Adrenal gland (tissue), 9 donors: ENCODE measurements at regions not wholly inside any gene's neighbourhood (a gene's known extent, or its start where the extent isn't known, plus 50 kb on each side); places are given as distances from the start of the nearest gene placed in this dataset.
A peak's percentile ranks its signal among the peaks of the same experiment; 100 is the strongest.

Experiments
- DNase-seq, 7 donors: peaks; one replicate each; pipeline ENCODE4 v3.0.0-alpha.2; 2019 to 2020
- H3K27ac ChIP-seq, 5 donors: fragments of 200-600 bp; sonication (generic) in 4 of 5; 1 replicate in 3 of 5; 2 replicates in 2 of 5; pipeline versions ENCODE4 v1.5.1 to v1.8.0; 2016 to 2020; ENCODE audit warnings: mild to moderate bottlenecking in 1 of 5
- H3K27me3 ChIP-seq: fragments of 200-600 bp; 2 replicates; pipeline ENCODE4 v1.8.0; 2021
- H3K36me3 ChIP-seq, 2 donors: fragments of 200-600 bp; replicated peaks in 1 of 2; 1 replicate in 1 of 2; 2 replicates in 1 of 2; pipeline versions ENCODE4 v1.5.1 to v1.8.0; 2018 to 2022
- H3K4me1 ChIP-seq, 2 donors: fragments of 200-600 bp; replicated peaks in 1 of 2; 1 replicate in 1 of 2; 2 replicates in 1 of 2; pipeline versions ENCODE4 v1.5.1 to v1.8.0; 2018 to 2021
- H3K4me3 ChIP-seq, 4 donors: fragments of 200-600 bp; sonication (generic) in 3 of 4; one replicate each; pipeline ENCODE4 v1.5.1; 2016 to 2018
- H3K9me3 ChIP-seq, 3 donors: fragments of 200-600 bp; sonication (generic) in 1 of 3; replicated peaks in 1 of 3; 1 replicate in 2 of 3; 2 replicates in 1 of 3; pipeline versions ENCODE4 v1.5.1 to v1.8.0; 2016 to 2021
- POLR2A ChIP-seq, 2 donors: fragments of 450-650 bp; IDR thresholded peaks; one replicate each; pipeline ENCODE4 v1.6.1; 2017; ENCODE audit warnings: antibody characterized with exemption in 2 of 2, mild to moderate bottlenecking in 2 of 2, moderate library complexity in 1 of 2
- WGBS, 4 donors: extraction: QIAGEN DNeasy Blood & Tissue Kit in 2 of 4; methylation state at CpG; one replicate each; pipeline versions ENCODE4 v1.1.5 to v1.1.7; 2013 to 2017; 5-methylcytosine and 5-hydroxymethylcytosine counted together
- intact Hi-C, 2 donors: fragments of 100-400 bp; cut with DNase I; formaldehyde crosslinking; loops; one replicate each; pipeline versions ENCODE4 v1.14.1 to v1.15.0; 2022 to 2023
- TF ChIP-seq, protein P1 (sequence below), 6 experiments: fragments of 450-650 bp in 4 of 6; fragments of 200-600 bp in 2 of 6; sonication (generic) in 1 of 6; IDR thresholded peaks; 1 replicate in 5 of 6; 2 replicates in 1 of 6; pipeline versions ENCODE4 v1.5.1 to v1.8.0; 2016 to 2021; ENCODE audit warnings: antibody characterized with exemption in 6 of 6, mild to moderate bottlenecking in 2 of 6, moderate library complexity in 1 of 6
- donor health status: healthy with polysubstance abuse.
- donor health status: Bipolar disorder and iron deficiency.
- donor health status: DM: yes; HTN: yes; CAD: no.
- donor health status: DM: no; HTN: no; CAD: no.
- donor health status: DM: no; HTN: no; CAD: no.

- intact Hi-C loops: no loop called here
- H3K36me3 ChIP-seq: no peaks in the 10 kb centered on the region
- DNase-seq: no peak
- TF ChIP-seq POLR2A (IDR thresholded peaks at IDR 0.05): no peak
- TF ChIP-seq, protein P1, sequence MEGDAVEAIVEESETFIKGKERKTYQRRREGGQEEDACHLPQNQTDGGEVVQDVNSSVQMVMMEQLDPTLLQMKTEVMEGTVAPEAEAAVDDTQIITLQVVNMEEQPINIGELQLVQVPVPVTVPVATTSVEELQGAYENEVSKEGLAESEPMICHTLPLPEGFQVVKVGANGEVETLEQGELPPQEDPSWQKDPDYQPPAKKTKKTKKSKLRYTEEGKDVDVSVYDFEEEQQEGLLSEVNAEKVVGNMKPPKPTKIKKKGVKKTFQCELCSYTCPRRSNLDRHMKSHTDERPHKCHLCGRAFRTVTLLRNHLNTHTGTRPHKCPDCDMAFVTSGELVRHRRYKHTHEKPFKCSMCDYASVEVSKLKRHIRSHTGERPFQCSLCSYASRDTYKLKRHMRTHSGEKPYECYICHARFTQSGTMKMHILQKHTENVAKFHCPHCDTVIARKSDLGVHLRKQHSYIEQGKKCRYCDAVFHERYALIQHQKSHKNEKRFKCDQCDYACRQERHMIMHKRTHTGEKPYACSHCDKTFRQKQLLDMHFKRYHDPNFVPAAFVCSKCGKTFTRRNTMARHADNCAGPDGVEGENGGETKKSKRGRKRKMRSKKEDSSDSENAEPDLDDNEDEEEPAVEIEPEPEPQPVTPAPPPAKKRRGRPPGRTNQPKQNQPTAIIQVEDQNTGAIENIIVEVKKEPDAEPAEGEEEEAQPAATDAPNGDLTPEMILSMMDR (IDR thresholded peaks at IDR 0.05): no peak
- no peak overlapping the region for H3K27ac ChIP-seq
- WGBS, 4 donors: 61 to 77% (median 69%) methylated on average over 1 of the region's 1 CpG
- no peaks in the 10 kb centered on the region for H3K9me3 ChIP-seq
- H3K4me1 ChIP-seq: no peaks in the 10 kb centered on the region
- no peaks in the 10 kb centered on the region for H3K27me3 ChIP-seq
- H3K4me3 ChIP-seq: no peak overlapping the region
Measured at GRCh38 chr4:156553659-156554058, 417.9 kb downstream of the PDGFC start.

DNA sequence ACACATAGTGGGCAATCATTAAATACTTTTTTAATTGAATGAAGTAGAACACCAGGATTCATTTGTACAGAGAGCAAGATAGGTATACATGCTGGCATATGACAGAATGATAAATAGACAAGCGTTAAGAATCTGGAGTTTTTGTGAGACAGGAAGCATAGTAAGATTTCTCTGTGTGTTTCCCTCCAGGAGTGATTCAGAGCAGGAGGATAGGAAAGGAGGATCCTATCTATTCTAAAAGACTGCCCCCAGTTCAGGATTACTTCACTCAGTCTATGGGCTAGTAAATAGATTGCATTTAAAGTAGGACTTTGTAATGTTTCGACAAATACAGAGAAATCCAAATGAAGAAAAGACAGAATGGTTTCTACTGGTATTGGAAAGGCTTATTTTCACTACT is 423.7 kb downstream of the PDGFC start:
- TF ChIP-seq, protein P1 (IDR thresholded peaks at IDR 0.05): no peak
- TF ChIP-seq POLR2A (IDR thresholded peaks at IDR 0.05): no peak

DNA sequence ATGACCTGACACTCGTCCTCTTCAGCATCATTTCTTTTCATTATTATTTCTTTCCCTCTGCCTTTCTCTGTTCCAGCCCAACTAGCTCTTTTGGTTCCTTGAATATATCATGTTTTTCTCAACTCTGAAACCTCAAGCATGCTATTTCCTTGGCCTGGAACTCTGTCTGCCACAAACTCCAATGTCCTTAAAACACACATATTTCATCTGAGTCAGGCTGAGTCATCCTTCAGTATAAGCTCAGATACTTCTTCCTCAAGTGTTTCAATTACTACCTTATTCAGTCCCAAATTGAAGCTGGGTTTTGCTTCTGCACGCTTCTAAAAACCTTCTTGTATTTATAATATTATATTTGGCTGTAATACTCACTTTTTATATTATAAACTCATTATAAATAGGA is 424.2 kb downstream of the PDGFC start:
- no peak for TF ChIP-seq POLR2A (IDR thresholded peaks at IDR 0.05)
- TF ChIP-seq, protein P1 (IDR thresholded peaks at IDR 0.05): no peak
- Histone ChIP-seq H3K27me3 (no peaks in the 10 kb centered on the region), H3K27ac (peak overlapping the region in 1 of 5 donors; percentile 16), H3K9me3 (no peaks in the 10 kb centered on the region), H3K4me1 (peaks cover 6% of the 10 kb centered on the region in 2 donors), H3K36me3 (no peaks in the 10 kb centered on the region), H3K4me3 (no peak overlapping the region)
- peak in 3 of 7 donors; percentile 16 to 37 (median 31) for DNase-seq
- intact Hi-C loops: no loop called here
- 30 to 41% (median 32%) methylated on average over 2 of the region's 2 CpGs for WGBS, 4 donors

More for the DNA sequence above, 423.7 kb downstream of the PDGFC start:
- peaks cover 6% of the 10 kb centered on the region in 2 donors for H3K4me1 ChIP-seq
- no peaks in the 10 kb centered on the region for H3K36me3 ChIP-seq
- intact Hi-C loops: no loop called here
- H3K9me3 ChIP-seq: no peaks in the 10 kb centered on the region
- 55 to 64% (median 60%) methylated on average over 2 of the region's 2 CpGs for WGBS, 4 donors
- no peak overlapping the region for H3K4me3 ChIP-seq
- no peaks in the 10 kb centered on the region for H3K27me3 ChIP-seq
- DNase-seq: no peak
- H3K27ac ChIP-seq: no peak overlapping the region

GRCh38 chr4:156545003-156545785 is 426.4 kb downstream of the PDGFC start:
- DNase-seq: no peak
- H3K9me3 ChIP-seq: no peaks in the 10 kb centered on the region
- no peak overlapping the region for H3K27ac ChIP-seq
- no peak overlapping the region for H3K4me3 ChIP-seq
- H3K4me1 ChIP-seq: peaks cover 6% of the 10 kb centered on the region in 2 donors
- H3K27me3 ChIP-seq: no peaks in the 10 kb centered on the region
- WGBS, 4 donors: 57 to 74% (median 70%) methylated on average over 2 of the region's 2 CpGs
- intact Hi-C loops: no loop called here
- TF ChIP-seq POLR2A (IDR thresholded peaks at IDR 0.05): no peak
- TF ChIP-seq, protein P1 (IDR thresholded peaks at IDR 0.05): no peak
- no peaks in the 10 kb centered on the region for H3K36me3 ChIP-seq
